HepG2 (cell line): ENCODE measurements at regions not wholly inside any gene's neighbourhood (a gene's known extent, or its start where the extent isn't known, plus 50 kb on each side); places are given as distances from the start of the nearest gene placed in this dataset.
A peak's percentile ranks its signal among the peaks of the same experiment; 100 is the strongest.

Source experiments
- ATAD3A ChIP-seq: sonication (generic); formaldehyde crosslinking; IDR thresholded peaks from 2 replicates; pipeline ENCODE4 v1.4.0; 2020; ENCODE audit warnings: missing genetic modification reagents
- BORCS8-MEF2B ChIP-seq: sonication (generic); formaldehyde crosslinking; IDR thresholded peaks from 2 replicates; pipeline ENCODE4 v1.8.0; 2022; ENCODE audit warnings: mild to moderate bottlenecking, missing genetic modification reagents
- CC2D1A ChIP-seq: sonication (generic); formaldehyde crosslinking; IDR thresholded peaks from 2 replicates; pipeline ENCODE4 v1.8.1; 2023; ENCODE audit warnings: mild to moderate bottlenecking, missing genetic modification reagents
- EED ChIP-seq: sonication (generic); formaldehyde crosslinking; IDR thresholded peaks from 2 replicates; pipeline ENCODE4 v1.5.0; 2020; ENCODE audit warnings: mild to moderate bottlenecking, missing genetic modification reagents
- FOSL2 ChIP-seq: sonication (generic); formaldehyde crosslinking; IDR thresholded peaks from 2 replicates; pipeline ENCODE4 v1.4.0; 2020; ENCODE audit warnings: missing genetic modification reagents
- HNF4A ChIP-seq: sonication (generic); formaldehyde crosslinking; IDR thresholded peaks from 2 replicates; pipeline ENCODE4 v1.4.0; 2020; ENCODE audit warnings: missing genetic modification reagents
- HOXA9 ChIP-seq: sonication (generic); formaldehyde crosslinking; IDR thresholded peaks from 2 replicates; pipeline ENCODE4 v1.8.1; 2022; ENCODE audit warnings: missing genetic modification reagents, mild to moderate bottlenecking, moderate library complexity, borderline replicate concordance
- KLF13 ChIP-seq: sonication (generic); formaldehyde crosslinking; IDR thresholded peaks from 2 replicates; pipeline ENCODE4 v1.4.0; 2020; ENCODE audit warnings: mild to moderate bottlenecking, missing genetic modification reagents
- MAZ ChIP-seq, 2 experiments: sonication (generic) in 1 of 2; formaldehyde crosslinking in 1 of 2; IDR thresholded peaks; 2 replicates each; pipeline versions ENCODE4 v1.5.0 to v1.6.1; 2012 to 2020; ENCODE audit warnings: low read depth in 2 of 2, mild to moderate bottlenecking in 2 of 2, borderline replicate concordance in 1 of 2, improper control_type of control experiment in 1 of 2, low read length in 1 of 2, missing genetic modification reagents in 1 of 2, moderate library complexity in 1 of 2
- SAP130 ChIP-seq: IDR thresholded peaks from 2 replicates; pipeline ENCODE4 v1.6.1; 2016; ENCODE audit warnings: low read depth
- SATB2 ChIP-seq: sonication (generic); formaldehyde crosslinking; IDR thresholded peaks from 2 replicates; pipeline ENCODE4 v1.5.0; 2020; ENCODE audit warnings: missing genetic modification reagents
- SOX5 ChIP-seq: IDR thresholded peaks from 2 replicates; pipeline ENCODE4 v1.6.1; 2016; ENCODE audit warnings: borderline replicate concordance
- ZNF251 ChIP-seq: sonication (generic); formaldehyde crosslinking; IDR thresholded peaks from 2 replicates; pipeline ENCODE4 v1.9.0; 2021; ENCODE audit warnings: mild to moderate bottlenecking, missing genetic modification reagents
- ZNF616 ChIP-seq: sonication (generic); formaldehyde crosslinking; IDR thresholded peaks from 2 replicates; pipeline ENCODE4 v1.5.0; 2020; ENCODE audit warnings: low read depth, mild to moderate bottlenecking, missing genetic modification reagents
- ZNF790 ChIP-seq: sonication (generic); formaldehyde crosslinking; IDR thresholded peaks from 2 replicates; pipeline ENCODE4 v1.8.0; 2022; ENCODE audit warnings: missing genetic modification reagents, mild to moderate bottlenecking, borderline replicate concordance
- TF ChIP-seq, protein P1 (sequence below): sonication (generic); formaldehyde crosslinking; IDR thresholded peaks from 2 replicates; pipeline ENCODE4 v1.8.0; 2022; ENCODE audit warnings: mild to moderate bottlenecking, missing genetic modification reagents
- TF ChIP-seq, protein P2 (sequence below): IDR thresholded peaks from 2 replicates; pipeline ENCODE4 v1.6.1; 2016; ENCODE audit warnings: control low read depth
- TF ChIP-seq, protein P3 (sequence below): sonication (generic); formaldehyde crosslinking; IDR thresholded peaks from 2 replicates; pipeline ENCODE4 v1.4.0; 2020; ENCODE audit warnings: missing genetic modification reagents
- TF ChIP-seq, protein P4 (sequence below): sonication (generic); formaldehyde crosslinking; IDR thresholded peaks from 2 replicates; pipeline ENCODE4 v1.5.1; 2020; ENCODE audit warnings: mild to moderate bottlenecking, missing genetic modification reagents, moderate library complexity
- TF ChIP-seq, protein P5 (sequence below): sonication (generic); formaldehyde crosslinking; IDR thresholded peaks from 2 replicates; pipeline ENCODE4 v1.4.0; 2020; ENCODE audit warnings: missing genetic modification reagents

DNA sequence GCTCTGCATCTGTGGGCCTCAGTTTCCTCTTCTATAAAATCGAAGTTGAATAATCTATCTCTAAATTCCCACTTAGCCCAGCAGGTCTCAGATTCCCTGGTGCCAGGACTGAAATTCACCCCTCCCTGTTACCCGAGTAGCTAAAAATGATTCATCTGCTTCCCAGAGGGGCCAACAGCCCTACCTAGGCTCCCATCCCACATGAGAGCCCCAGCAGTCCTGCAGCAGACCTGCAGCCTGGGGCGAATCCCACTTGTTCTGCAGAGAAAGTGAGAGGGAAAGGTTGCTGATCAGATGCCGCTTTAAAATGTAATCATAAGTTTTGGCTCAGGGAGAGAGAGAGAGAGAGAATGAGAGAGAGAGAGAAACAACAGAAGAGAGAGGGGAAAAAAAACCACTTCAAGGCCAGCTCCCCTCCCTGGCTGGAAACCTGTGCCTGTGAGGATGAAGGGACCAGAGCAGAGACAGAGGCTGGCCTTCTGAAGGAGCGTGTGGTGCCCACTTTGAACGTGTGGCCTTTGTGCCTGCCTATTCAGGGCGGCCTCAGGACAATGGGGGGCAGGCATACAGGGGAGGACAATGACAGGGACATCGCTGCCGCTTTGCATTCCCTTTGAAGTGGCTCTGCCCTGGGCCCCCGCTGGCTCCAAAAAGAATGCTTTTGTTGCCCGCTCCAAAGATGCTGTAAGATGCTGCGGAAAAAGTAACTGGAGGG is 85.2 kb upstream of the NKD1 start (continued):
- TF ChIP-seq FOSL2 (peak; percentile 13), MAZ (IDR thresholded peaks at IDR 0.05; ENCODE audit: borderline replicate concordance, low read depth, low read length) (no peak), MAZ (CRISPR knock-in tag; IDR thresholded peaks at IDR 0.05; ENCODE audit: low read depth) (no peak), SOX5 (CRISPR knock-in tag) (peak; percentile 97), SATB2 (no peak), HOXA9 (CRISPR knock-in tag) (no peak), HNF4A (peak; percentile 26; the same call in 1 of the 2 replicates), ATAD3A (no peak), ZNF790 (CRISPR knock-in tag) (no peak), ZNF251 (no peak), EED (CRISPR knock-in tag) (no peak), BORCS8-MEF2B (CRISPR knock-in tag) (0 out of 2 replicates have a peak, but pooled peaks have one; percentile 49), KLF13 (CRISPR knock-in tag) (0 out of 2 replicates have a peak, but pooled peaks have one; percentile 70), SAP130 (CRISPR knock-in tag) (0 out of 2 replicates have a peak, but pooled peaks have one; percentile 15), ZNF616 (CRISPR knock-in tag) (no peak), CC2D1A (CRISPR knock-in tag) (no peak)
- TF ChIP-seq, protein P1, sequence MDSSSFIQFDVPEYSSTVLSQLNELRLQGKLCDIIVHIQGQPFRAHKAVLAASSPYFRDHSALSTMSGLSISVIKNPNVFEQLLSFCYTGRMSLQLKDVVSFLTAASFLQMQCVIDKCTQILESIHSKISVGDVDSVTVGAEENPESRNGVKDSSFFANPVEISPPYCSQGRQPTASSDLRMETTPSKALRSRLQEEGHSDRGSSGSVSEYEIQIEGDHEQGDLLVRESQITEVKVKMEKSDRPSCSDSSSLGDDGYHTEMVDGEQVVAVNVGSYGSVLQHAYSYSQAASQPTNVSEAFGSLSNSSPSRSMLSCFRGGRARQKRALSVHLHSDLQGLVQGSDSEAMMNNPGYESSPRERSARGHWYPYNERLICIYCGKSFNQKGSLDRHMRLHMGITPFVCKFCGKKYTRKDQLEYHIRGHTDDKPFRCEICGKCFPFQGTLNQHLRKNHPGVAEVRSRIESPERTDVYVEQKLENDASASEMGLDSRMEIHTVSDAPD (CRISPR knock-in tag) = 0 out of 2 replicates have a peak, but pooled peaks have one; percentile 53
- TF ChIP-seq, protein P2, sequence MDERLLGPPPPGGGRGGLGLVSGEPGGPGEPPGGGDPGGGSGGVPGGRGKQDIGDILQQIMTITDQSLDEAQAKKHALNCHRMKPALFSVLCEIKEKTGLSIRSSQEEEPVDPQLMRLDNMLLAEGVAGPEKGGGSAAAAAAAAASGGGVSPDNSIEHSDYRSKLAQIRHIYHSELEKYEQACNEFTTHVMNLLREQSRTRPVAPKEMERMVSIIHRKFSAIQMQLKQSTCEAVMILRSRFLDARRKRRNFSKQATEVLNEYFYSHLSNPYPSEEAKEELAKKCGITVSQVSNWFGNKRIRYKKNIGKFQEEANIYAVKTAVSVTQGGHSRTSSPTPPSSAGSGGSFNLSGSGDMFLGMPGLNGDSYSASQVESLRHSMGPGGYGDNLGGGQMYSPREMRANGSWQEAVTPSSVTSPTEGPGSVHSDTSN = no peak
- TF ChIP-seq, protein P3, sequence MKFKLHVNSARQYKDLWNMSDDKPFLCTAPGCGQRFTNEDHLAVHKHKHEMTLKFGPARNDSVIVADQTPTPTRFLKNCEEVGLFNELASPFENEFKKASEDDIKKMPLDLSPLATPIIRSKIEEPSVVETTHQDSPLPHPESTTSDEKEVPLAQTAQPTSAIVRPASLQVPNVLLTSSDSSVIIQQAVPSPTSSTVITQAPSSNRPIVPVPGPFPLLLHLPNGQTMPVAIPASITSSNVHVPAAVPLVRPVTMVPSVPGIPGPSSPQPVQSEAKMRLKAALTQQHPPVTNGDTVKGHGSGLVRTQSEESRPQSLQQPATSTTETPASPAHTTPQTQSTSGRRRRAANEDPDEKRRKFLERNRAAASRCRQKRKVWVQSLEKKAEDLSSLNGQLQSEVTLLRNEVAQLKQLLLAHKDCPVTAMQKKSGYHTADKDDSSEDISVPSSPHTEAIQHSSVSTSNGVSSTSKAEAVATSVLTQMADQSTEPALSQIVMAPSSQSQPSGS (CRISPR knock-in tag) = no peak
- TF ChIP-seq, protein P4, sequence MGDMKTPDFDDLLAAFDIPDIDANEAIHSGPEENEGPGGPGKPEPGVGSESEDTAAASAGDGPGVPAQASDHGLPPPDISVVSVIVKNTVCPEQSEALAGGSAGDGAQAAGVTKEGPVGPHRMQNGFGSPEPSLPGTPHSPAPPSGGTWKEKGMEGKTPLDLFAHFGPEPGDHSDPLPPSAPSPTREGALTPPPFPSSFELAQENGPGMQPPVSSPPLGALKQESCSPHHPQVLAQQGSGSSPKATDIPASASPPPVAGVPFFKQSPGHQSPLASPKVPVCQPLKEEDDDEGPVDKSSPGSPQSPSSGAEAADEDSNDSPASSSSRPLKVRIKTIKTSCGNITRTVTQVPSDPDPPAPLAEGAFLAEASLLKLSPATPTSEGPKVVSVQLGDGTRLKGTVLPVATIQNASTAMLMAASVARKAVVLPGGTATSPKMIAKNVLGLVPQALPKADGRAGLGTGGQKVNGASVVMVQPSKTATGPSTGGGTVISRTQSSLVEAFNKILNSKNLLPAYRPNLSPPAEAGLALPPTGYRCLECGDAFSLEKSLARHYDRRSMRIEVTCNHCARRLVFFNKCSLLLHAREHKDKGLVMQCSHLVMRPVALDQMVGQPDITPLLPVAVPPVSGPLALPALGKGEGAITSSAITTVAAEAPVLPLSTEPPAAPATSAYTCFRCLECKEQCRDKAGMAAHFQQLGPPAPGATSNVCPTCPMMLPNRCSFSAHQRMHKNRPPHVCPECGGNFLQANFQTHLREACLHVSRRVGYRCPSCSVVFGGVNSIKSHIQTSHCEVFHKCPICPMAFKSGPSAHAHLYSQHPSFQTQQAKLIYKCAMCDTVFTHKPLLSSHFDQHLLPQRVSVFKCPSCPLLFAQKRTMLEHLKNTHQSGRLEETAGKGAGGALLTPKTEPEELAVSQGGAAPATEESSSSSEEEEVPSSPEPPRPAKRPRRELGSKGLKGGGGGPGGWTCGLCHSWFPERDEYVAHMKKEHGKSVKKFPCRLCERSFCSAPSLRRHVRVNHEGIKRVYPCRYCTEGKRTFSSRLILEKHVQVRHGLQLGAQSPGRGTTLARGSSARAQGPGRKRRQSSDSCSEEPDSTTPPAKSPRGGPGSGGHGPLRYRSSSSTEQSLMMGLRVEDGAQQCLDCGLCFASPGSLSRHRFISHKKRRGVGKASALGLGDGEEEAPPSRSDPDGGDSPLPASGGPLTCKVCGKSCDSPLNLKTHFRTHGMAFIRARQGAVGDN (CRISPR knock-in tag) = peak; percentile 65; the same call in 1 of the 2 replicates
- TF ChIP-seq, protein P5, sequence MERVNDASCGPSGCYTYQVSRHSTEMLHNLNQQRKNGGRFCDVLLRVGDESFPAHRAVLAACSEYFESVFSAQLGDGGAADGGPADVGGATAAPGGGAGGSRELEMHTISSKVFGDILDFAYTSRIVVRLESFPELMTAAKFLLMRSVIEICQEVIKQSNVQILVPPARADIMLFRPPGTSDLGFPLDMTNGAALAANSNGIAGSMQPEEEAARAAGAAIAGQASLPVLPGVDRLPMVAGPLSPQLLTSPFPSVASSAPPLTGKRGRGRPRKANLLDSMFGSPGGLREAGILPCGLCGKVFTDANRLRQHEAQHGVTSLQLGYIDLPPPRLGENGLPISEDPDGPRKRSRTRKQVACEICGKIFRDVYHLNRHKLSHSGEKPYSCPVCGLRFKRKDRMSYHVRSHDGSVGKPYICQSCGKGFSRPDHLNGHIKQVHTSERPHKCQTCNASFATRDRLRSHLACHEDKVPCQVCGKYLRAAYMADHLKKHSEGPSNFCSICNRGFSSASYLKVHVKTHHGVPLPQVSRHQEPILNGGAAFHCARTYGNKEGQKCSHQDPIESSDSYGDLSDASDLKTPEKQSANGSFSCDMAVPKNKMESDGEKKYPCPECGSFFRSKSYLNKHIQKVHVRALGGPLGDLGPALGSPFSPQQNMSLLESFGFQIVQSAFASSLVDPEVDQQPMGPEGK (CRISPR knock-in tag) = peak; percentile 67
